Activated T-cell treated with anti-CD3 and anti-CD28 coated beads, Interleukin-2, amount 50 U/mL, for 48 hours (primary cell): ENCODE measurements at regions not wholly inside any gene's neighbourhood (a gene's known extent, or its start where the extent isn't known, plus 50 kb on each side); places are given as distances from the start of the nearest gene placed in this dataset.
"Not testable (repeated sequence)": the region's sequence is repeated elsewhere in the genome, so short reads cannot be mapped to it uniquely, and the experiment has no call there.

Experiments used
- DNase-seq, 2 experiments: peaks; one replicate each; pipeline ENCODE4 v3.0.0-alpha.2; 2020

GRCh38 chr1:119254067-119254720 is 113.7 kb upstream of the WARS2 start:
- DNase-seq, result no peak

- not testable (repeated sequence) for DNase-seq
These were observed 112.5 kb upstream of the HAO2 start for GRCh38 chr1:119256089-119256488.

- no peak for DNase-seq
These were observed 108.1 kb upstream of the HAO2 start for GRCh38 chr1:119260506-119260905.

- no peak for DNase-seq
These were observed 102.2 kb upstream of the HAO2 start for GRCh38 chr1:119266386-119266785.

GRCh38 chr1:119266858-119267257 is 101.7 kb upstream of the HAO2 start:
- no peak for DNase-seq

- not testable (repeated sequence) for DNase-seq
These were observed 101.3 kb upstream of the HAO2 start for GRCh38 chr1:119267288-119267687.

- no peak for DNase-seq
These were observed 99.7 kb upstream of the HAO2 start for GRCh38 chr1:119268879-119269278.

GRCh38 chr1:119275145-119276134 is 93.1 kb upstream of the HAO2 start:
- DNase-seq, result peak; percentile 38 to 51

- no peak for DNase-seq
These were observed 92.0 kb upstream of the HAO2 start for GRCh38 chr1:119276558-119276957.

GRCh38 chr1:119279456-119280381 is 88.9 kb upstream of the HAO2 start:
- no peak for DNase-seq

GRCh38 chr1:119285482-119285881 is 83.1 kb upstream of the HAO2 start:
- no peak for DNase-seq

GRCh38 chr1:119286587-119287181 is 81.9 kb upstream of the HAO2 start:
- DNase-seq, result peak; percentile 41 to 43

- no peak for DNase-seq
These were observed 79.8 kb upstream of the HAO2 start for GRCh38 chr1:119288751-119289150.

GRCh38 chr1:119290297-119290696 is 78.3 kb upstream of the HAO2 start:
- no peak for DNase-seq

GRCh38 chr1:119291611-119292206 is 76.9 kb upstream of the HAO2 start:
- no peak for DNase-seq

- DNase-seq, result no peak
These were observed 74.8 kb upstream of the HAO2 start for GRCh38 chr1:119293797-119294196.

- DNase-seq, result no peak
These were observed 74.4 kb upstream of the HAO2 start for GRCh38 chr1:119294199-119294598.

- no peak for DNase-seq
These were observed 73.9 kb upstream of the HAO2 start for GRCh38 chr1:119294722-119295121.

GRCh38 chr1:119298687-119299303 is 69.8 kb upstream of the HAO2 start:
- DNase-seq, result no peak

- DNase-seq, result no peak
These were observed 66.6 kb upstream of the HAO2 start for GRCh38 chr1:119302011-119302410.

- no peak for DNase-seq
These were observed 60.4 kb upstream of the HAO2 start for GRCh38 chr1:119308130-119308700.
